ENCODE measurements at regions not wholly inside any gene's neighbourhood (a gene's known extent, or its start where the extent isn't known, plus 50 kb on each side); places are given as distances from the start of the nearest gene placed in this dataset.
"Not testable (repeated sequence)": the region's sequence is repeated elsewhere in the genome, so short reads cannot be mapped to it uniquely, and the experiment has no call there.

DNA sequence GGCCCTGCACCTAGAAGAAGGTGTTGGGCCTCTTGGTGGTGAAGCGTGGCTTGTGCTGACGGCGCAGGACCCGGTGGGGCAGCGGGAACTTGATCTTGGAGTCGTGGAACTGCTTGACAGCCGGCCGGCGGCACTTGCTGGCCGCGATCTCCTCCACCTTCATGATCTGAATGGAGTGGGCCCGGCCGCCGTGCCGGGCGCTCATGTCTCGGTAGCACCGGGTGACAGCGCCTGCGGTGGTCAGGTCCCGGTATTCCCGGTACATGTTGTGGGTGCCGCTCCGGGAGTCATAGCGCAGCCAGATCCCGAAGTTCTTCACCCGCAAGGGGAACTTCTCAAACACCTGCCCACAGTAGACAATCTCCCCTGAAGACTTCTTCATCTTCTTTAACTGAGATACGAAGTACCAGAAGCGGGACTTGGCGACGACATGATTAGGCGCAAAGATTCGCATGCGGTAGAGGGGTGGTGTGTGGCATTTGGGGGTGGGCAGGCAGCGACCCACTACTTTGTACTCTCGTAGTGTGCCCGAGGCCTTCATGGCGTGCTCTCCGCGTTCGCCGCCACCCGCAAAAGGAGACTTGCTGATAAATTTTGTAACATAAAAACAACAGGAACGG lies 92.1 kb upstream of the MSH6 start:
- TF ChIP-seq, protein P1, sequence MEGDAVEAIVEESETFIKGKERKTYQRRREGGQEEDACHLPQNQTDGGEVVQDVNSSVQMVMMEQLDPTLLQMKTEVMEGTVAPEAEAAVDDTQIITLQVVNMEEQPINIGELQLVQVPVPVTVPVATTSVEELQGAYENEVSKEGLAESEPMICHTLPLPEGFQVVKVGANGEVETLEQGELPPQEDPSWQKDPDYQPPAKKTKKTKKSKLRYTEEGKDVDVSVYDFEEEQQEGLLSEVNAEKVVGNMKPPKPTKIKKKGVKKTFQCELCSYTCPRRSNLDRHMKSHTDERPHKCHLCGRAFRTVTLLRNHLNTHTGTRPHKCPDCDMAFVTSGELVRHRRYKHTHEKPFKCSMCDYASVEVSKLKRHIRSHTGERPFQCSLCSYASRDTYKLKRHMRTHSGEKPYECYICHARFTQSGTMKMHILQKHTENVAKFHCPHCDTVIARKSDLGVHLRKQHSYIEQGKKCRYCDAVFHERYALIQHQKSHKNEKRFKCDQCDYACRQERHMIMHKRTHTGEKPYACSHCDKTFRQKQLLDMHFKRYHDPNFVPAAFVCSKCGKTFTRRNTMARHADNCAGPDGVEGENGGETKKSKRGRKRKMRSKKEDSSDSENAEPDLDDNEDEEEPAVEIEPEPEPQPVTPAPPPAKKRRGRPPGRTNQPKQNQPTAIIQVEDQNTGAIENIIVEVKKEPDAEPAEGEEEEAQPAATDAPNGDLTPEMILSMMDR (IDR thresholded peaks at IDR 0.05) = not testable (repeated sequence)
- not testable (repeated sequence) for TF ChIP-seq POLR2AphosphoS5 (IDR thresholded peaks at IDR 0.05; ENCODE audit: insufficient read depth in 1 of 2, low read depth in 1 of 2); POLR2A (IDR thresholded peaks at IDR 0.05)

Data from vagina (tissue), 2 donors.